GM21723 (cell line): ENCODE measurements at regions not wholly inside any gene's neighbourhood (a gene's known extent, or its start where the extent isn't known, plus 50 kb on each side); places are given as distances from the start of the nearest gene placed in this dataset.
A peak's percentile ranks its signal among the peaks of the same experiment; 100 is the strongest.
"Not testable (repeated sequence)": the region's sequence is repeated elsewhere in the genome, so short reads cannot be mapped to it uniquely, and the experiment has no call there.

Source experiments
- ATAC-seq: cut with Tn5 transposase; IDR thresholded peaks from one replicate; pipeline ENCODE4 v1.9.1; 2021; ENCODE audit warnings: mild to moderate bottlenecking, moderate library complexity; ENCODE audit not compliant: unreplicated experiment

DNA sequence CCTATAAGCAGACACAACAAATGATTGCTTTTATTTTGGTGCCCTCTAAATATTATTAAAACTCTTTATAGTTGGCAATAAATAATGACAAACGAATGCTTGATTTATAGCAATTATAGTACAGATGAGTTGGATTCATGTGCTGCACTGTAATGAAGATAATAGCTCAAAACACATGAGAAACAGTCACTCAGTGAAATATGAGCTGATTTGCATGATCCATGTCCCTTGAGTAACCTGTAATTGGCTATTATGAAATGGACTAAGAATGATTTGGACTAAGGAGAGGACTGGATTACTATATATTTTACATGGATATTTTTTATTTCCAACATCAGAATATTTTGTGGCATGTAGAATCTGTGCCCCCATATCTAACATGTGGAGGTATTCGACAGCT is 365.6 kb upstream of the UBE2E3 start:
- ATAC-seq: no peak

DNA sequence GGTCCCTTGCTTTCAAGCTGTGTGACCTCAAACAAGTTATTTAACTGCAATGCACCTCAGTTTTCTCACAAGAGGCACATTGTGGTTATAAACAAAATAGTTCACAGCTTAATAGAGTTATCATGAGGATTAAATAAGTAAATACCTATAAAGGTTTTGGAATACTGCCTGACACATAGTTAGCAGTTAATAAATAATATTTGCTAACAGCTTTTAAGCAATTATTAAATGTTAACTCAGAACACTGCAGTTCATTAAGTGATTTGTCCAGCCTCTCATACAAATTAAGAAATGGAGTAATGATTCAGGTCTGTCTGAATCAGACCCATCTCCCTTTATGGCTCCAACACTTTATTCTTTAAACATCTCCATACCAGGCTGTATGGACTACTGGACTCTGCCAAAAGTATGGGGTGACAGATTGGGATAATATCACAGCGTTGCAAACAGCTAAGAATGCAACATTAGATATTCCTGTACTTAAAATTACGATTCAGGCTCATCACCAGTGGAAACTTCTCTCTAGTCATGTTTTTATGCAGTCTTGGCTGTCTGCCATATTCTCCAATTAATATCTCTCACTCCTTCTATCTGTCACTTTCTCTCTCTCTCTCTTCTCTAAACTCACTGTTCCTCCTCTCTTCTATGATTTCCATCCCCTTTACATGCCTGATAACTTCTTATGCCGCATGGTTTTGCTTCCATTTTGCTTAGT is 370.6 kb upstream of the UBE2E3 start:
- no peak for ATAC-seq

DNA sequence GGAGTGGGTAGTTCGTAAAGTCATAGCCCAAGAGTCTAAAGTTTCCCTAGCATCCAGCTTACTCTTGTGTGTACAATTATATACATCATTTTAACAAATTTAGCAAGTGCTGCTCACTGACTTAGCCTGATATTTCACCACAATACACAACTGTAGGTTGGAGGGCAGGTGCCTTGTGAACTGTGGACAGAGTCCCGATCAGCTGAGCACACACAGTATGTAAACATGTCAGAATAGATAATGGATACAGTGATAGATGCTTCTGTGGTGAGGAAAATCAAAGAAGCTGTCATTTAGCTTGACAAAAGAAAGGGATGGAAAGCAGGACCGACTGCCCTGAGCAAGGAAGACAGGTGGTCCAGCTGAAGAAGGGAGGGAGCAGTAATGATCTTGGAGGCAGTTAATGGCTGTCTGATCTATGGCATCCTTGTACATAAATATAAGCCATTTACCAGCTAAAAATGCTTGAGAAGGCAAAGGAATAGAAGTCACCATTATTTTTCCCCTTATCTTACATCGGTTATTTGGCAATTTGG is 372.8 kb upstream of the UBE2E3 start:
- no peak for ATAC-seq

DNA sequence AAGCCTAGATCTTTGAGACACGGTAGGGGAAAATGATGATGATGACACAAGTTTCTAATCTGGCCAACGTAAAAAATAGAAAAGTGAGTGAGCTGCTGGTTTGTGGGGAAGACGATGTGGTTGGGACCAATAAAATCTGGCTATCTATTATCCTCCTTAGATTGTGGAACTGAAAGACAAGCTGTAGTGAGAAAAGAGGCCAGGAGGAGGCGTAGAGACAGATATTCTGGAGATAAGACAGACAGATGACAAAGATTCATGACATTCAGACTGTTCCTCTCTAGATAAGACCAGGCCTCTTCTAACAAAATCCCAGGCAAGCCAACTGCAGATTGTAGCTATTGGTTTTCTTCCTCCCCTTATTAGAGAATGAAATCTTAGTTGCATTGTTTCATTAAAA is 376.3 kb upstream of the UBE2E3 start:
- peak; percentile 65 for ATAC-seq

DNA sequence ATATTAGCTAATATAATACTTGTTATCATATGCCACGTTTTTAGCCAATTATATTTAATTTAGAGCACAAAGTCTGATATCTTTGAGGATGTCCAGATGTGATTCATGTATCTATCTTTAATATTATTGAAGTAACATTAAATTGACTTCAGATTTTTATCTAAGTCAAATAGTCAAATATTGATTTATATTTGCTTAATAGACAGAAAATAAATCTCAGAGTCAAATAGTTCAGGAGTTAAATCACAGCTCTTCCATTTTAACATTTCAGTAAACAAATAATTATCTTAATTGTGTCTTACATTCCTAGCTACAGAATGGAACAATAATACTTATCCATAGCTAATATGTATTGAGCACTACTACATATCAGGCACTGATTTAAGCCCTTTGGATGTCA is 379.4 kb upstream of the UBE2E3 start:
- no peak for ATAC-seq

DNA sequence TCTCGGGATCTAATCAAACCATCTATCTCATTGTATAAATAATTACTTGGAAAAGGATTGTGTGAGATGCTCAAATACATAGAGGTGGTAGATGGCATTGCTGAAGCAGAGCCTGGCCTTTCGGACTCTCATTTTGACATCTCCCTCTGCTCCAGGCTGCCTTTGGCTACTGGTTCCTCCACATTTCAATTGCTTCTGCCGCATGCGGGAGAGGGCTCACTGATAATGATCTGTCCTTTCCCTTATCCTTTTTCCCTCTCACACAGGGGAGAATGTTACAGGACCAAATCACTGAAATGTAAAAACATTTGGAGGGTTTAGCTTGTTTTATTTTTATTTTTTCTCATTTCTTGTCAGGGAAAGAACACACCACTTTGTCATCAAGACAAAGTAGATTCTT is 380.6 kb upstream of the UBE2E3 start:
- ATAC-seq: no peak

DNA sequence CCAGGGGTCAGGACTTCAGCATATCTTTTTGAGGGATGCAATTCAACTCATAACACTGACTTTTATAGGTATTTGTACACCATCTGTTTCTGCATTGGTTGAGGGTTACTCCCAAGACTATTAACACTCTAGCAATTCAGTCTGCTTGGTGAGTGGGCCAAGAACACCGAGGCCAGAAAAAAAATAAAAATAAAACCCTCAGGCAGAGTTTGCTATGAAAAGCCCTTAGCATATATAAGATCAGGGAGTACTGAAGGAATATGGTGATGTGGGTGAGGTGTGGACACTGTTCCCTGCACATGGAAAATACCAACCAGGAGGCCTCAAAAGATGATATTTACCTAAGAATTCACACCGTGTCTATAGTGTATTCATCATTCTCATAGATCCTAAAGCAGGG is 383.2 kb upstream of the UBE2E3 start:
- ATAC-seq: no peak

DNA sequence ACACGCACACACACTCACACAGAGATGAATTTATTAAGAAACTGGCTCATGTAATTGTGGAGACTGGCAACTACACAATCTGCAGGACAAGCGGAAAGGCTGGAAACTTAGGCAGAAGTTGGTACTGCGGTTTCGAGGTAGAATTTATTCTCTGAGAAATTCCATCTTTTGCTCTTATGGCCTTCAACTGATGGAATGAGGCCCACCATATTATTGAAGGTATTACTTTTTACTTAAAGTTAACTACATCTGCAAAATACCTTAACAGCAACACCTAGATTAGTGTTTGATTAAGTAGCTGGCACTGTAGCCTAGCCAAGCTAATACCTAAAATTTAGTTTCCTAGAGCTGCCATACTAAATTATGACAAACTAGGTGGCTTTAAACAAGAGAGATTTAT is 384.0 kb upstream of the UBE2E3 start:
- no peak for ATAC-seq

DNA sequence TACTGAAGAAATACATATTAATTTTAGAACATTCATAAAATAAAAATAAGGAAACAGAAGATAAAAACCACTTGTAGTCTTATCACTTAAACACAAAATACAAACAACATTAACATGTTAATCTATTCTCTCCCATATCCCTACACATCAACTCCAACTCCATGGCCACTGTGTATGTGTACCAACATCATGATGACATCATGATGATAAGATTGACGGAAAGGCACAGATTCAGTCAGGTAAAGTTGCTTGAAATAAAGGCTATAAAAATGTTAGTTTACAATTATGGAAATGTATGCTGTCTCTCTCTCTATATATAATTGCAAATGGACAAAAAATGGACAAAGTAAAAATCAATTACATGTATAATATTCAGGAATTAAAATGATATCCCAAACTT is 388.5 kb upstream of the UBE2E3 start:
- no peak for ATAC-seq

DNA sequence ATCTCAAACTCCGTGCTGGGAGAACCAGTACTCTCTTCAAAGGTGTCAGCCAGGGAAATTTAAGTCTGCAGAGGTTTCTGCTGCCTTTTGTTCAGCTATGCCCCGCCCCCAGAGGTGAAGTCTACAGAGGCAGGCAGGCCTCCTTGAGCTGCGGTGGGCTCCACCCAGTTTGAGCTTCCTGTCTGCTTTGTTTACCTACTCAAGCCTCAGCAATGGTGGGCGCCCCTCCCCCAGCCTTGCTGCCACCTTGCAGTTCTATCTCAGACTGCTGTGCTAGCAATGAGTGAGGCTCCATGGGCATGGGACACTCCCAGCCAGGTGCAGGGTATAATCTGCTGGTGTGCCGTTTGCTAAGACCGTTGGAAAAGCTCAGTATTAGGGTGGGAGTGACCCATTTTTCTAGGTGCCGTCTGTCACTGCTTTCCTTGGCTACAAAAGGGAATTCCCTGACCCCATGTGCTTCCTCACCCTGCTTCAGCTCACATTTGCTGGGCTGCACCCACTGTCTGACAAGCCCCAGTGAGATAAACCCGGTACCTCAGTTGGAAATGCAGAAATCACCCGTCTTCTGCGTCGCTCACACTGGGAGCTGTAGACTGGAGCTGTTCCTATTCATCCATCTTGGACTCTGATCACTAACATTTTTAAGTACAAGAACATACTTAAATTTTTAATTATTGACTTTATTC is 389.2 kb upstream of the UBE2E3 start:
- not testable (repeated sequence) for ATAC-seq

DNA sequence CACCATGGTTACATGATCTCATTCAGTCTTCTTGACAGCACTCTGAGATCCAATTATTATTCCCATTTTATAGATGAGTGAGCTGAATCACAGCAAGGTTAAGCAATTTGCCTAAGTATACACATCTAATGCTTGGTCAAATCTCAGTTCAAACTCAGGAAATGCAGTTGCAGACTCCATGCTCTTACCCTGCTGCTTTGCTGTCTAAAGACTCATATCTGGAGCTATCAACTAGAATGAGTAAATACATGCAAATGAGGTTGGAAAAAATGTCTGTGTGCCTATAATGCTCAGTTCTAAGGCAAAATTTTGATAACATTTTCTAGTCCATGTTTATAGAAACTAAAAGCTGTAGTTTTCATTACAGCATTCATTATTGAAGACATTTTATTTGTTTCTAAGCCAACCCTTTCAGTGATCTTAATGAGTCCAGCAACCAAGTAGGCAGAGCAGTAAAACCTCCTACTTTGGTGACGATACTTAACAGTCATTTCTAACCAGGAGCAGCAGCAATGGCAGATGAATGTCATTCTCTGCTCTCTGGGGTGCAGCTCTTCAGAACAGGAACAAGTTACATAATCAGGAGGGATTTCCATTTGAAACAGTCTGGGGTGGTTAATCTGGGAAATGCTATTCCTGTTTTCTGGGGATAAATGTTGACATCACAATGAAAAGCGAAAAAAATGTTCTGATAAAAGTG is 396.8 kb upstream of the UBE2E3 start:
- no peak for ATAC-seq

DNA sequence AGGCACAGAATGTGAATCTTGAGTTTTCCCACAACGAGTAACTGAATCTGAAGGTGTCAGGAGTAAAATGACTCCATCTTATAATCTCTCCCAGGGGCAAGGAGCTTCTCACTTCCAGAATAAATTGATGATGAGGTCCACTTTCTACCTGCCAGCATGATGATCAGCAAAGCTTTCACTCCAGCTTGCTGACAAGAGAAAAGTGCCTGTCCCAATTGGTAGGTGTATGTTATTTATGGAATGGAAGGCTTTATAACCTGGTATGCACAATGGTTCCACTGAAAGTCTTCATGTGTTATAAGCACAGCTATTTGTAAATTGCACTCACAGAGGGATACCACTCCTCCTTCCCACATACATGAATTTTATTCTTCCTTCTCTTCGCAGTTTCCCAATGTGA is 401.0 kb upstream of the UBE2E3 start:
- no peak for ATAC-seq

DNA sequence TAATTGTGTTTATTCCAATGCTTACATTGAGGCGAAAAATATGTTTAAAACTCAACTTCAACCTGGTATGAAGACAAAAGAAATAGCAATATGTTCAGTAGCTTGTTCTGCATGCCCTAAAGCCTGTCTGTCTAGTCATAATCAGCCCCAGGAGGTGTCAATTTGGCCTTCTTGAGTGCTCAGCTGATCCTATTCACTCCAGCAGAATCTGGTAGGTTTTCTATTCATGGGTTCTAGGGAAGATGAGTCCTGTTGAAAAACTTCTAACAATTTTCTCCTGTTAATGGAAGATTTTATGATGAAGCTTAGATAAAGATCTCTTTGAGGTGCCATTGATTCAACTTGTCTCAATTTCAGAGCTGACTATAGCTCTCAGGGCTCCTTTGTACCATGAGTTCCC is 402.0 kb upstream of the UBE2E3 start:
- no peak for ATAC-seq

DNA sequence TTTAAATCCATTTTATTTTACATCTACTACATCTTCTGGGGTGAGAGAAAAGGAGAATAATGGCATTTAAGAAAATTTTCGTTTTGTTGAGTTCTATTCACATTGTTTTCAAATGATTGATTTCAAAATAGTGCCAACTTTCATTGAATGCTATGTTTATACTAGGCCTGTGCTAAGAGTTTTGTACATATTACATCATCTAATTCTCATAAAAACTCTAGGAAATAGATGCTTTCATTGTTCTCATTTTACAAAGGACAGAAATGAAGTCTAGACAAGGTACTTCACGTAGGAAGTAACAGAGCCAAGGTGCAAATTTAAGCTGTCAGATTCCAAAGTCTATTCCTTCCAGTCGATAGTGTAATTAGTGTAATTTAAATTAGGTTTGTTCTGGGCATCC is 402.8 kb upstream of the UBE2E3 start:
- no peak for ATAC-seq

DNA sequence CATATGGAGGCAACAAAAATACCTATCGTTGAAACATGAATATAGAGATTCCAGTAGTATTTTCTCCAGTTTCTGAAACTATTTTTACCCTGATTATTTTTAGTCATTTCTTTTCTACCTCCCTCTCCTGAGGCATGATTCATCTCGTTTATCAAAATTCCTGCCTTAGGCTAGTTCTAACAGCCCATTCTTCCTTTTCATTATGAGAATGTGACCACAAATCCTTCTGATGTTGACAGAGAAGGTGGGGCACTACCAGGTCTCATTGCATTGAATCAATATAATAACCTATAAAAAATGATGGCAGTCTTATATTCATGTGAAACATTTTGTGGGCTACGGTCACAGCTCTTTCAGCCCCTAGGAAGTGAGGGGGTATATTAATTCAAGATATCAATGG is 406.5 kb upstream of the UBE2E3 start:
- no peak for ATAC-seq

DNA sequence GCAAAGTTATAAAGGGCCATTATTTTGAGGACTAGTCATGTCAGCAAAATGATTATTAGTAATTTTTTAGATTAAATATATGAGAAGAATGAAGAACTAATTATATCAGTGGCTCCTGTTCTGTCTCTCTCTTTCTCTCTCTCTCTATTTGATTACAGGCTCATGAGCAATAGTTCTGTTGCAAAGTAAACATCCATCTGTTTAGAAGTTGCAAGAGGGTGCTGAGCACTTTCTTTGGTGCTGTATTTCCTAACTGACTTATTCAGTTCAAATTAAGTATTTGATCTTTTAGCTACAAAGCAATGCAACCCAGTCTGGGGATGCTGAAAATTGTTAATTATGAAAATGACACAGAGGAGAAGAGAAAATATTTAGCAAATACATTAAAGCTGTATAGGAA is 408.1 kb upstream of the UBE2E3 start:
- ATAC-seq: no peak

DNA sequence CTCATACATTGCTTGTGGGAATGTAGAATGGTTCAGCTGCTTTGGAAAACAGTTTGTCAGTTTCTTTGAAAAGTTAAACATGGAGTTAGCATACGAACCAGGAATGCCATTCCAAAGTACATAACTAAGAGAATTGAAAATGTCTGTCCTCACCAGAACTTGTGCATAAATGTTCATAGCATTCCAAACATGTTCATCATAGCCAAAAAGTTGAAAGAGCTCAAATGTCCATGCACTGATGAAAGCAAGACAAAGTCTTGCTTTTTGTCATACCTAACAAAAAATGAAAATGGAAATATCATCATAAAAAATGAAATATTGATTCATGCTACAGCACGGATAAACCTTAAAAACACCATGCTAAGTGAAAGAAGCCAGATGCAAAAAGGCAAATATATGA is 408.8 kb upstream of the UBE2E3 start:
- no peak for ATAC-seq

DNA sequence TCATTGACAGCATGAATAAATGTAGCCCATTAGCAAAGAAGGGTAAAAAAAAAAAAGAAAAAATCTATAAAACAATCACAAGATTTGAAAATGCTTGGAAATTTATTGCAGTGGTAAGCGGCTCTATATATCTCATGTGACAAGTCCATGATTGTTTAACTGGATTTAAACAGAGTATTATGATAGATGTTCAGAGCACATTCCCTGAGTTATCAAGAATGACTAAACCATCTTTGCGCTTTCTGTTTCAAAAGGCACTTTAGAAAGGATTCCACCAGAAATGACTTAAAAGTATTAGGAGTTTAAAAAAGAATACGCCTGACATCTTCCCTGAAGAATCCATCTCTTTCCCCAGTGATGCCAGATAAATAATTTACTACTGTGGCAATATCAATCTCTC is 409.5 kb upstream of the UBE2E3 start:
- ATAC-seq: no peak

DNA sequence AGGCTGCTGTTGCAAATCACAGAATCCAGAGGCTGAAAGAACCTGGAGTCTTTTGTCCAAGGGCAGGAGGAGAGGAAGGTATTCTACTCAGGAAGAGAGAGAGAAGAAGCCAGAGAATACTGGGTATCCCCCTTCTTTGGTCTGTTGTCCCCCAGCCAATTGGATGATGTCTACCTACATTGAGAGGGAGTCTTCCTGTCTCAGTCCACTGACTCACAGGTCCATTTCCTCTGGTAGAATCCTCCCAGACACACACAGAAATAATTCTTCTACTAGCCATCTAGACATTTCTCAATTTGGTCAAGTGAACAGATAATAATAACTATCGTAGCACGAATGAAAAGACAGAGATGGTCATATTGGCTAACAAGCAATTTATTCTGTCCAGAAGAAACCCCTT is 416.4 kb upstream of the UBE2E3 start:
- ATAC-seq: no peak

DNA sequence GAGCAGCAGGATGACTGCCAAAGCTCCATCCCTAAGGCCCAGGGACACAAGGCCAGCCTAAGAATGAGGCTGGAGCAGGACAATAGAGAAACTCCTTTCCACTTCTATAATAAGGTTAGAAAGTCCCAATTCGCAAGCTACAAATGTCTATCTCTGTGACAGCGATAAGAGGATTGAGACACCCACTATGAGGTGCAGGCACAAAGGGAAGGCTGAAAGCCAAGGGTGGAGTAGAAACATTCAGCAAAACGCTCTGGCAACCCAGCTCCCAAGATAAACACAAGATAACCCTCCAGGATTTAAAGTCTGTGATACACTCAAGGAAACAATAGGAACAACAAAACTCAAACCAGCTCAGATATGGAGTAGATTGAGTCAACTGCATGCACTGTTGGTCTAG is 418.0 kb upstream of the UBE2E3 start:
- ATAC-seq: no peak

DNA sequence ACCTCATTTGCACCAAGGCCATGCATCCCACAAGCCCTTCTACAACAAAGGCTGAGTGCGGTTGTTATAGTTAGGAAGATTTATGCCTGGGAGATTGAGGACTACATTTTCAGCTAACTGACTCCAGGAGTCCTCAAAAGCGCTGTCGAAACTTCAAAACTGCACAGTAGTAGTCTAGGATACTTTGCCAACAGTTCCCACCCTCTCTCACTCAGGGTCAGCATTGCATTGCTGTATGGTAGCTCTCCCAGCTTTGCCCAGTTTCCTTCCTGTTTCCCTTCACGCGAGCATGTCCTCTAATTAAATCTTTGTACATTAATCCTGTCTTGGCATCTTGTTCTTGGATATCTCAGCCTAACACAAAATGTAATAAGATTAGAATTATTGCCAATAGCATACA is 420.6 kb upstream of the UBE2E3 start:
- ATAC-seq: no peak

DNA sequence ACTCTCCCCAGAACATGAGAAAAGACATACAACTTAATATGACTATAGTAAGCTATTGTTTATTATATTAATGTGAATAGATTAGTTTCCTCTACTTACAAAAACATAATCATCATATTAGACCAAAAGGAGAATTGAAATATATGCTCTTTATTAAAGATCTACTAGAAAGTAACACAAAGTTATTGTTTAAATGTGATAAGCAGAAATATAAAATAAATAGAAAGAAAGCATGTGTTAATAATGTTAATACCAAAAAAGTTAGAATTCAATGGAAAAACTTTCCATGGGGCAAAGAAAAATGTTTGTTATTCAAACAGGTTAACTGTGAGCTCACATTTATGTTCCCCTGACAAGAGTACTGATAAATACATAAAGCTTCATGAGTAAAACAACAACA is 421.4 kb upstream of the UBE2E3 start:
- no peak for ATAC-seq
